Liver (tissue), 7 donors: ENCODE measurements at regions not wholly inside any gene's neighbourhood (a gene's known extent, or its start where the extent isn't known, plus 50 kb on each side); places are given as distances from the start of the nearest gene placed in this dataset.

Experiments
- DNase-seq: peaks from one replicate; pipeline ENCODE4 v3.0.0-alpha.2; 2017; ENCODE audit warnings: low spot score
- H3K27ac ChIP-seq, 2 donors: one replicate each; pipeline ENCODE4 v1.7.0; 2013; ENCODE audit warnings: inconsistent platforms in 2 of 2, low read length in 2 of 2, control low read depth in 1 of 2, low read depth in 1 of 2, mild to moderate bottlenecking in 1 of 2
- H3K27me3 ChIP-seq, 4 donors: one replicate each; pipeline versions ENCODE4 v1.6.1 to v1.7.0; 2013; ENCODE audit warnings: low read length in 3 of 4, inconsistent platforms in 1 of 4, mild to moderate bottlenecking in 1 of 4, moderate library complexity in 1 of 4; ENCODE audit not compliant: control insufficient read depth in 4 of 4, insufficient read depth in 4 of 4
- H3K36me3 ChIP-seq, 4 donors: one replicate each; pipeline versions ENCODE4 v1.6.1 to v1.7.0; 2013; ENCODE audit warnings: low read length in 3 of 4, mild to moderate bottlenecking in 3 of 4, low read depth in 1 of 4, moderate library complexity in 1 of 4; ENCODE audit not compliant: control insufficient read depth in 4 of 4, insufficient read depth in 3 of 4
- H3K4me1 ChIP-seq, 4 donors: one replicate each; pipeline versions ENCODE4 v1.6.1 to v1.7.0; 2013; ENCODE audit warnings: low read length in 3 of 4, mild to moderate bottlenecking in 3 of 4, moderate library complexity in 1 of 4; ENCODE audit not compliant: control insufficient read depth in 4 of 4, insufficient read depth in 4 of 4
- H3K4me3 ChIP-seq, 3 donors: one replicate each; pipeline versions ENCODE4 v1.6.1 to v1.7.0; 2013; ENCODE audit warnings: low read length in 3 of 3, control low read depth in 1 of 3, low read depth in 1 of 3, mild to moderate bottlenecking in 1 of 3
- H3K9ac ChIP-seq, 2 donors: one replicate each; pipeline ENCODE4 v1.7.0; 2013; ENCODE audit warnings: low read length in 2 of 2, mild to moderate bottlenecking in 2 of 2, moderate library complexity in 2 of 2, control low read depth in 1 of 2, low read depth in 1 of 2
- H3K9me3 ChIP-seq, 4 donors: one replicate each; pipeline versions ENCODE4 v1.6.1 to v1.7.0; 2013; ENCODE audit warnings: low read length in 3 of 4; ENCODE audit not compliant: control insufficient read depth in 4 of 4
- ATF3 ChIP-seq: IDR thresholded peaks from 2 replicates; pipeline ENCODE4 v1.6.1; 2016; ENCODE audit warnings: antibody characterized with exemption
- FOXA1 ChIP-seq: IDR thresholded peaks from 2 replicates; pipeline ENCODE4 v1.6.1; 2016; ENCODE audit warnings: antibody characterized with exemption
- FOXA2 ChIP-seq: IDR thresholded peaks from 2 replicates; pipeline ENCODE4 v1.6.1; 2016; ENCODE audit warnings: antibody characterized with exemption
- HNF4A ChIP-seq, 2 donors: conservative IDR thresholded peaks; 2 replicates each; pipeline ENCODE4 v1.6.1; 2016; ENCODE audit warnings: antibody characterized with exemption in 2 of 2, mild to moderate bottlenecking in 2 of 2
- HNF4G ChIP-seq: IDR thresholded peaks from 2 replicates; pipeline ENCODE4 v1.6.1; 2016; ENCODE audit warnings: antibody characterized with exemption
- MAX ChIP-seq: IDR thresholded peaks from 2 replicates; pipeline ENCODE4 v1.6.1; 2016; ENCODE audit warnings: antibody characterized with exemption
- NR2F2 ChIP-seq: IDR thresholded peaks from 2 replicates; pipeline ENCODE4 v1.6.1; 2016; ENCODE audit warnings: antibody characterized with exemption
- RAD21 ChIP-seq, 2 donors: IDR thresholded peaks; 2 replicates each; pipeline ENCODE4 v1.6.1; 2016; ENCODE audit warnings: antibody characterized with exemption in 2 of 2, mild to moderate bottlenecking in 2 of 2
- REST ChIP-seq: IDR thresholded peaks from 2 replicates; pipeline ENCODE4 v1.6.1; 2016; ENCODE audit warnings: antibody characterized with exemption, mild to moderate bottlenecking
- RXRA ChIP-seq, 2 donors: IDR thresholded peaks; 2 replicates each; pipeline ENCODE4 v1.6.1; 2017 to 2018; ENCODE audit warnings: antibody characterized with exemption in 2 of 2, mild to moderate bottlenecking in 1 of 2
- SP1 ChIP-seq: IDR thresholded peaks from 2 replicates; pipeline ENCODE4 v1.6.1; 2018; ENCODE audit warnings: antibody characterized with exemption, mild to moderate bottlenecking
- TAF1 ChIP-seq: conservative IDR thresholded peaks from 2 replicates; pipeline ENCODE4 v1.6.1; 2016; ENCODE audit warnings: antibody characterized with exemption, mild to moderate bottlenecking
- YY1 ChIP-seq: IDR thresholded peaks from 2 replicates; pipeline ENCODE4 v1.6.1; 2016; ENCODE audit warnings: antibody characterized with exemption, mild to moderate bottlenecking
- ZBTB33 ChIP-seq: IDR thresholded peaks from 2 replicates; pipeline ENCODE4 v1.6.1; 2016; ENCODE audit warnings: antibody characterized with exemption
- WGBS: extraction: QIAGEN DNeasy Blood & Tissue Kit; methylation state at CpG from one replicate; pipeline ENCODE4 v1.1.7; 2013; 5-methylcytosine and 5-hydroxymethylcytosine counted together
- donor health status: healthy.
- donor health status: healthy.
- donor health status: healthy.
- donor health status: healthy.

DNA sequence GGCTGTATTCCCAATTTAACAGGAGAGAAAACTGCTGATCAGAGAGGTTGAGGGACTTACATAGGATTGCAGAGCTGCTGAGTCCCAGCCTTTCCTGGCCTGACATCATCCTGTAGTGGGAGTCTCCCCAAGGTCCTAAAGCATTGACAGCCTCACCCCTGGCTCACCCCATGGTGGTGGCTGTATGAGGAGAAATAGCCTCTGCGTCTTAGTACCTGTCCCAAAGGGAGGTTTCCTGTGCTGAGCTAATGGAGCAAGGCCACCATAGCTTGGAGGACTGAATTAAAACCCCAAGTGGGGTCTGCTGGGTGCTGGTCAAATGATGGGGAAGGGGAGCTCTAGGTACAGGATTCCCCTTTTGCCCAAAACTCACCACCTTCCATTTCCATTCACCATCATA lies 525.1 kb downstream of the CDH26 start:
- no peak overlapping the region for H3K27ac ChIP-seq
- TF ChIP-seq ATF3 (no peak), NR2F2 (no peak), SP1 (no peak)
- H3K4me3 ChIP-seq = no peak overlapping the region
- H3K27me3 ChIP-seq = peaks cover 0 to 3% (median 0%) of the 10 kb centered on the region in 4 donors
- no peak overlapping the region for H3K9ac ChIP-seq
- H3K9me3 ChIP-seq = no peaks in the 10 kb centered on the region
- no peaks in the 10 kb centered on the region for H3K4me1 ChIP-seq
- DNase-seq = no peak
- 77% methylated on average over 1 of the region's 1 CpG for WGBS
- H3K36me3 ChIP-seq = no peaks in the 10 kb centered on the region

DNA sequence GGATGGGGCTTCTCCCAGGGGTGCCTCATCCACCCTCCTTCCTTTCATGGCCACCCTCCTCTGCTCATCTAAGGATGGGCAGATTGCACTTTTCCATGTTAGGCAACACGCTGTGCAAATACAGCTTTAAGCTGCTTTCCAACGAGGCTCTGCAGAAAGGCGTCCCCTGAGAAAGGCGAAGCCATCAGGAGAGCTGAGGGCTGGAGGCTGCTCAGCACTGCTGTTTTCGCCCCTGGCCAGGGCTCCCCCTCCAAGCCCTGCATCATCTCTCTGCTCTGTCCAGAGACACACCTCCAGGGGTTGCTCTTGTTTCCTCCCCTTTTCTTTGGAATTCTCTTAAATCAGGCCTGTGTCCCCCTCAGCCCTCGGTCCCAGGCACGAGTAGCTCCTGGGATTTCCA lies 526.1 kb downstream of the CDH26 start:
- TF ChIP-seq HNF4G = no peak
- TF ChIP-seq REST = no peak
- no peak for TF ChIP-seq RXRA (IDR thresholded peaks at IDR 0.05)
- TF ChIP-seq MAX = no peak
- no peak for TF ChIP-seq FOXA1
- TF ChIP-seq YY1 = no peak
- TF ChIP-seq HNF4A (conservative IDR thresholded peaks at IDR 0.05) = no peak
- TF ChIP-seq FOXA2 = no peak
- TF ChIP-seq SP1 = no peak
- TF ChIP-seq ZBTB33 = no peak
- no peak for TF ChIP-seq TAF1
- H3K9ac ChIP-seq = no peak overlapping the region
- H3K27ac ChIP-seq = no peak overlapping the region
- H3K4me3 ChIP-seq = no peak overlapping the region
- 71% methylated on average over 7 of the region's 7 CpGs for WGBS
- H3K4me1 ChIP-seq = no peaks in the 10 kb centered on the region
- H3K27me3 ChIP-seq = peaks cover 0 to 3% (median 0%) of the 10 kb centered on the region in 4 donors
- DNase-seq = no peak
- H3K9me3 ChIP-seq = no peaks in the 10 kb centered on the region
- no peaks in the 10 kb centered on the region for H3K36me3 ChIP-seq

GRCh38 chr20:60485012-60485760 lies 527.0 kb downstream of the CDH26 start:
- Histone ChIP-seq H3K9me3 (no peaks in the 10 kb centered on the region), H3K36me3 (no peaks in the 10 kb centered on the region), H3K4me3 (no peak overlapping the region), H3K4me1 (no peaks in the 10 kb centered on the region), H3K27me3 (peaks cover 0 to 3% (median 0%) of the 10 kb centered on the region in 4 donors), H3K9ac (no peak overlapping the region), H3K27ac (no peak overlapping the region)
- DNase-seq = no peak
- TF ChIP-seq TAF1 = no peak
- TF ChIP-seq FOXA1 = no peak
- TF ChIP-seq MAX = no peak
- no peak for TF ChIP-seq NR2F2
- TF ChIP-seq HNF4G = no peak
- TF ChIP-seq RAD21 (IDR thresholded peaks at IDR 0.05) = no peak
- TF ChIP-seq RXRA (IDR thresholded peaks at IDR 0.05) = no peak
- TF ChIP-seq FOXA2 = no peak
- TF ChIP-seq SP1 = no peak
- 63% methylated on average over 20 of the region's 20 CpGs for WGBS
